ENCODE measurements at regions not wholly inside any gene's neighbourhood (a gene's known extent, or its start where the extent isn't known, plus 50 kb on each side); places are given as distances from the start of the nearest gene placed in this dataset.

DNA sequence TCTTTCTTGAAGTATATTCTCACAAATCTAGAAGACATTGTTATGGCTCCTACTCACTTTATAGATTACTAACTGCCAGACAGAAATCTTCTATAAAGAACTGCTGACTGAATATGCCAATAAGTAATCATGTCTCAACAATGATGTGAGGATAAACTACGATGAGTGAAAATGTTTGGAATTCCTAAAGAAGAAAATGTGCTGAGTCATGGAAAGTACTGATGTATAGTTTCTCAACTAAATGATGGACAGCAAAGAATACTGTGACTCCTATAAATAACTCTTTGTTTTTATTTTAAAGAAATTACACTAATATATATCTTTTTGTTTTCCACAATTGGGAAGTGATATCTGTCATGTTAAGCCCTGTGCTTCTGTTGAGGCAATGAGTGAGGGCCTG, 232.9 kb downstream of the LNPK start:
- TF ChIP-seq FOXM1 (IDR thresholded peaks at IDR 0.05; ENCODE audit: borderline replicate concordance) (no peak), ELF4 (IDR thresholded peaks at IDR 0.05) (no peak), NFRKB (IDR thresholded peaks at IDR 0.05) (no peak), LEF1 (IDR thresholded peaks at IDR 0.05; ENCODE audit: borderline replicate concordance) (no peak), ZNF384 (IDR thresholded peaks at IDR 0.05) (no peak)
